Body of pancreas (tissue), 4 donors: ENCODE measurements at regions not wholly inside any gene's neighbourhood (a gene's known extent, or its start where the extent isn't known, plus 50 kb on each side); places are given as distances from the start of the nearest gene placed in this dataset.

Experiments
- POLR2A ChIP-seq, 3 donors: fragments of 450-650 bp; IDR thresholded peaks; one replicate each; pipeline ENCODE4 v1.6.1; 2016; ENCODE audit warnings: antibody characterized with exemption in 3 of 3, mild to moderate bottlenecking in 2 of 3
- TF ChIP-seq, protein P1 (sequence below), 7 experiments: fragments of 450-650 bp in 4 of 7; fragments of 200-600 bp in 3 of 7; sonication (generic) in 3 of 7; IDR thresholded peaks; one replicate each; pipeline ENCODE4 v1.5.1; 2016 to 2019; ENCODE audit warnings: antibody characterized with exemption in 7 of 7

GRCh38 chr1:230563591-230563990 lies 78.7 kb upstream of the COG2 start:
- TF ChIP-seq, protein P1, sequence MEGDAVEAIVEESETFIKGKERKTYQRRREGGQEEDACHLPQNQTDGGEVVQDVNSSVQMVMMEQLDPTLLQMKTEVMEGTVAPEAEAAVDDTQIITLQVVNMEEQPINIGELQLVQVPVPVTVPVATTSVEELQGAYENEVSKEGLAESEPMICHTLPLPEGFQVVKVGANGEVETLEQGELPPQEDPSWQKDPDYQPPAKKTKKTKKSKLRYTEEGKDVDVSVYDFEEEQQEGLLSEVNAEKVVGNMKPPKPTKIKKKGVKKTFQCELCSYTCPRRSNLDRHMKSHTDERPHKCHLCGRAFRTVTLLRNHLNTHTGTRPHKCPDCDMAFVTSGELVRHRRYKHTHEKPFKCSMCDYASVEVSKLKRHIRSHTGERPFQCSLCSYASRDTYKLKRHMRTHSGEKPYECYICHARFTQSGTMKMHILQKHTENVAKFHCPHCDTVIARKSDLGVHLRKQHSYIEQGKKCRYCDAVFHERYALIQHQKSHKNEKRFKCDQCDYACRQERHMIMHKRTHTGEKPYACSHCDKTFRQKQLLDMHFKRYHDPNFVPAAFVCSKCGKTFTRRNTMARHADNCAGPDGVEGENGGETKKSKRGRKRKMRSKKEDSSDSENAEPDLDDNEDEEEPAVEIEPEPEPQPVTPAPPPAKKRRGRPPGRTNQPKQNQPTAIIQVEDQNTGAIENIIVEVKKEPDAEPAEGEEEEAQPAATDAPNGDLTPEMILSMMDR (IDR thresholded peaks at IDR 0.05) = no peak
- TF ChIP-seq POLR2A (IDR thresholded peaks at IDR 0.05) = no peak
